SK-N-SH (cell line): ENCODE measurements at regions not wholly inside any gene's neighbourhood (a gene's known extent, or its start where the extent isn't known, plus 50 kb on each side); places are given as distances from the start of the nearest gene placed in this dataset.

ENCODE experiments used
- RFX5 ChIP-seq: IDR thresholded peaks from 2 replicates; pipeline ENCODE4 v1.6.1; 2012; ENCODE audit warnings: mild to moderate bottlenecking, improper control_type of control experiment, low read length
- TF ChIP-seq, protein P1 (sequence below): fragments of 200-600 bp; sonication (generic); IDR thresholded peaks from 2 replicates; pipeline ENCODE4 v1.6.1; 2017; ENCODE audit warnings: antibody characterized with exemption, mild to moderate bottlenecking, moderate library complexity

DNA sequence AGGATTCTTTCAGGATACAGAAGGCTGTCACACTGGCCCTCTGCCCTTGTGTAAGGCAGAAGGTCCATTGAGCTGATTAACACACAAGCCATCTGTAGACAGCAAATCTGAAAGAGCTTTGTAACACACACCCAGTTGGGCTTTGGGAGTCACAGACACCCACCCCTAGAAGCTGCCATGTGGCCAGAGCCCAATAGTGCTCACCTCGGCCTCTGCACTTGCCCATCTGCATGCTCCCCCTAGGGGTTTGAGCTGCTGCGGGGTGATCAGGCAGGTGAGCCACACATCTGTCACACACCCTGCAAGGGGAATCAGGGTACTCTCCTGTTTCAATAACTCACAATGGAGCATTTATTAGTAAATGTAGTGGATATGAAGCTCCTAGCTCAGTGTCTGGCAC is 138.3 kb downstream of the CHD9NB start:
- TF ChIP-seq RFX5: no peak
- TF ChIP-seq, protein P1, sequence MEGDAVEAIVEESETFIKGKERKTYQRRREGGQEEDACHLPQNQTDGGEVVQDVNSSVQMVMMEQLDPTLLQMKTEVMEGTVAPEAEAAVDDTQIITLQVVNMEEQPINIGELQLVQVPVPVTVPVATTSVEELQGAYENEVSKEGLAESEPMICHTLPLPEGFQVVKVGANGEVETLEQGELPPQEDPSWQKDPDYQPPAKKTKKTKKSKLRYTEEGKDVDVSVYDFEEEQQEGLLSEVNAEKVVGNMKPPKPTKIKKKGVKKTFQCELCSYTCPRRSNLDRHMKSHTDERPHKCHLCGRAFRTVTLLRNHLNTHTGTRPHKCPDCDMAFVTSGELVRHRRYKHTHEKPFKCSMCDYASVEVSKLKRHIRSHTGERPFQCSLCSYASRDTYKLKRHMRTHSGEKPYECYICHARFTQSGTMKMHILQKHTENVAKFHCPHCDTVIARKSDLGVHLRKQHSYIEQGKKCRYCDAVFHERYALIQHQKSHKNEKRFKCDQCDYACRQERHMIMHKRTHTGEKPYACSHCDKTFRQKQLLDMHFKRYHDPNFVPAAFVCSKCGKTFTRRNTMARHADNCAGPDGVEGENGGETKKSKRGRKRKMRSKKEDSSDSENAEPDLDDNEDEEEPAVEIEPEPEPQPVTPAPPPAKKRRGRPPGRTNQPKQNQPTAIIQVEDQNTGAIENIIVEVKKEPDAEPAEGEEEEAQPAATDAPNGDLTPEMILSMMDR: no peak
